LHCN-M2 (cell line): ENCODE measurements at regions not wholly inside any gene's neighbourhood (a gene's known extent, or its start where the extent isn't known, plus 50 kb on each side); places are given as distances from the start of the nearest gene placed in this dataset.
"Not testable (repeated sequence)": the region's sequence is repeated elsewhere in the genome, so short reads cannot be mapped to it uniquely, and the experiment has no call there.

Source experiments
- DNase-seq: peaks from one replicate; pipeline ENCODE4 v3.0.0-alpha.2; 2012; ENCODE audit warnings: low read depth

GRCh38 chr4:24368801-24369200, 215.6 kb downstream of the DHX15 start:
- DNase-seq, result no peak

GRCh38 chr4:24364852-24365251, 219.5 kb downstream of the DHX15 start:
- DNase-seq, result no peak

- no peak for DNase-seq
Observed at GRCh38 chr4:24364249-24364648, 220.1 kb downstream of the DHX15 start.

- no peak for DNase-seq
Observed at GRCh38 chr4:24363751-24364150, 220.6 kb downstream of the DHX15 start.

DNA sequence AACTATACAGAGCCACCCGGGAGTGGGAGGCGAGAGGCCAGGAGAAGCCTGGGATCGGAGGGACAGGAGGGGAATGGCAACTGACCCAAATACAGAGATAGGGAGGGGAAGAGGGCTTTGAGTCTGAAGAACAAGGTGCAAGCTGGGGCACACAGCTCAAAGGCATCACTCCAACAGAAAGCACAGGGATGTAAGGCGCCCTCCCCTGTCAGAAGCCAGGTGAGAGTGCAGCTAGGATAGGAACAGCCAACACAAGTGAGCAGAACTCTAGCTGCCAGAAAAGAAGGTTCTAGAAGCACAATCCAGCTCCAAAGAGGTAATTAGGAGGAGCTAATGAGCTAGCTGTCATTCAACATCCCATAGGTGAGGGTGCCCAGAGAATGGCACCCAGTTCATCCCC, 232.2 kb downstream of the DHX15 start:
- DNase-seq, result no peak

DNA sequence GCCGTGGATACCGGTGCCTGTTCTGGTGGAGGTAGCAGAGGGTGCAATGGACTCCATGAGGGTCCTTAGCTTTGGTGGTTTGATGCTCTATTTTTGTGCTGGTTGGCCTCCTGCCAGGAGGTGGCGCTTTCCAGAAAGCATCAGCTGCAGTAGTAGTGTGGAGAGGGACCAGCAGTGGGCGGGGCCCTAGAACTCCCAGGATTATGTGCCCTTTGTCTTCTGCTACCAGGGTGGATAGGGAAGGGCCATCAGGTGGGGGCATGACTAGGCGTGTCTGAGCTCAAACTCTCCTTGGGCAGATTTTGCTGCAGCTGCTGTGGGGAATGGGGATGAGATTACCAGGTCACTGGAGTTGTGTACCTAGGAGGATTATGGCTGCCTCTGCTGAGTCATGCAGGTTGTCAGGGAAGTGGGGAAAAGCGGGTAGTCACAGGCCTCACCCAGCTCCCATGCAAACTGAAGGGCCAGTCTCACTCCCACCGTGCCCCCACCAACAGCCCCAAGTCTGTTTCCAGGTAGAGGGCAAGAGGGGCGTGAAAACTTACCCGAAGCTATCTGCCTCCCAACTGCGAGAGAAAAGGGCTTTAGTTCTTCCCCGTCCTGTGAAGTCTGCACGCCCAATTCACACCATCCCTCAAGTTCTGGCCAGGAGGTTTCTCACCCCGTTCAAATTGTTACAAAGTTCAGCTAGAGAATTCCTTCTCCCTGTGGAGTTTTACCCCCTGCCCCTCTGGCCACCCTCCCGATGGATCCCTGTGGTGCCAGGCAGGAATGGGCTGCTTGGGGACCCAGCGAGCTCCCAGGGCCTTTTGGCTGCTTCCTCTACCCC, 235.0 kb downstream of the DHX15 start:
- DNase-seq, result not testable (repeated sequence)

GRCh38 chr4:24339260-24339659, 245.1 kb downstream of the DHX15 start:
- DNase-seq, result no peak

GRCh38 chr4:24337451-24338190, 246.7 kb downstream of the DHX15 start:
- DNase-seq, result no peak

DNA sequence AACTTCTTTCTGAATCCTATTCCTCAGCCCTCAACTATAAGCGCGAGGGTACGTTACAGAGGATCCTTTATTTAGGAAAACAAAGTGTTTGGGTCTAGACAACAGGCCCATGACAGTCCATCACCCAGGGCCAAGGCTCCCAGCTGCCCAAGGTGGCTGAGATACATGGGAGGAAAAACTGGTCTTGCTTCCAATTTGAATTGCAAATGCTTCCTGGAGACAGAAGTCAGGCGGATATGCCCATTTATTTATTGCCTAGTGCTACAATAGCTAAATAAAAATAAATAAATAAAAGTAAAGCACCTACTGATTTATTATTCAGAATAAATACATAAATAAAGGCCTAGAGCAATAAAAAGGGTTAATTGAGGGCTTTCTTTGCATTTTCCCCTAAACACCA, 248.7 kb downstream of the DHX15 start:
- no peak for DNase-seq

DNA sequence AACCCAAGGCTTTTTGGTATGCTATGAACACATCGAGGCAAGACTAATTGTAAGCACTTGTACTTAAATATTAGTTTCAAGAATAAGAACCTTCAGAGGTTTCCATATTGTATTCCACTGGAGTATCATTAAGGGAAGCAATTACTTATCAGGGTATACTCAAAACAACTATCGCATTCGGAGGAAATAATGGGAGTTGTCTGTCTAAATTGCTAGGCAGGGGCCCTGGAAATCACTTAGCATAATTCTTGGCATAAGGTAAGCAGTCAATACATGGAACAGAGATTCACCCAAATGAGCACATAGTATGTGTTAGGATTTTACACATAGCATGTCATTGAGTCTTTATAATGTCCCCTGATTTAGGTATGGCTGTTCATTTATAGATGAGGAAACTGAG, 249.4 kb downstream of the DHX15 start:
- DNase-seq, result no peak

- no peak for DNase-seq
Observed at GRCh38 chr4:24330573-24330972, 253.8 kb downstream of the DHX15 start.

DNA sequence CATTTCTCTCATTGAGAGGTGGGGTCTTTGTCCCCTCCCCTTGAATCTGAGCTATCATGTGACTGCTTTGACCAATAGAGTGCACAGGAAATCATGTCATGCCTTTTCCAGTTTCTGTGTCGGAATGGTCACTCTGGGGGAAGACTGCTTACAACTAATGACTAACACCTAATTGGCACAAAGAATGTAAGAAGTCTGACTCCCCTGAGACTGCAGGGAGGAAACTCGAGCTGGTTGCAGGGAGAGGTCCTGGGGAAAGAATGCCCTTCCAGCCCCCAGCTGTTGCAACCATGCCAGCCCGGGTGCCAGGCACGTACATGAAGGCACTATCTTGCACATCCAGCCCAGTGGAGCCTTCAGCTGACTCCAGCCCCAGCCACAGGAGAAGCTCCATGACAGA, 254.2 kb downstream of the DHX15 start:
- DNase-seq, result peak; percentile 84

DNA sequence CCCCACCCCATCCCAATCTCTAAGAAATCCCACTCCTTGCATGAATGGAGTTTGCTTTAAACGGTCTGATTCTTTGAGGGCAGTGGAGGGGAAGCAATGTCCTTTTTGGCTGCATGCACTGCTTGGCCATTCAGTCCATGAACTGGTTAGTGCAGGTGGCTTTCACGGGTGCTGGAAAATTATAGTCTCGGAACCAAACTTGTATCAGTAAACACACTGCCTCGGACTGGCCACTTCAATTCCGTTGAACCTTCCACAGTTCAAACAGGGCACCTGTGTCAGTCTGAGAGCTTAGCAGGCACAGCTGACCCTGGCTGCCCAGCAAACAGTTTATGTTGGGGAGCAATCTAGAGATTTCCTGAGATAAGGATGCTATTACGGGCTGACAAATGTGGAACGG, 255.6 kb downstream of the DHX15 start:
- DNase-seq, result no peak

DNA sequence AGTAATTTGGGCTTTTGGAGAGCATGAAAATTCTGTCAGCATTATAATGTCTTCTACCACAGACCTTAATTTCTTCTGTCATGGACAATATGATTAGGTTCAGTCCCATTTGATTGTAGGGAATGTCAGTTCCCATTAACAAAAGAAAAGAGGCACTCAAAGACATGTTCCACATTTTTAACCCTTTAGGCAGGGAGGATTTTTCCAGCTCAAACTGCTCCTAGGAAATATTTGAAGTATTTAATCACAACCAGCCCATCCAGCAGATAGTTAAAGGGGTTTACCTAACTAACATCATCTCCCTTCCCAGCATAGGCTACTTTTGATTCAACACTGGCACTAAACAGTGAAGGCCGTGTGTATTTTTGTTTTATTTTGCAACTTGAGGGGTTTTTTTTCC, 256.0 kb downstream of the DHX15 start:
- no peak for DNase-seq

GRCh38 chr4:24322995-24323394, 261.4 kb downstream of the DHX15 start:
- DNase-seq, result no peak

DNA sequence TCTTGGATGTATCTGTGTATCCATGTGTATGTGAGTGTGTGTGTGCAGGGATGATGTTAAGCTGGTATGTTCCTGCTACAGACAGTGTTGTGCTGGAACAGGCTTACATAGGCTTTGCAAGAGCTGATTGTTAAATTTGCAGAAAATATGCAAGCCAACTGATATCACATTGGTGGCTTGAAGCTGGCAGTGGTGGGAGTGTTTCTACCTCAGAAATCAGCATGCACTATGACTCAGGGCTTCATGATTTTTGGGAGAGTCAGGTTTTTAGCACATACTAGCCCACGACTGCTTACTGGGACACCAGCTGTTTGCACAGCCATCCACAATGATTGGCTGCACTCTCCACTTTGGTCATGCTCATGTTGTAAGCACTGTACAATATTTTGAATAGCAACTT, 261.8 kb downstream of the DHX15 start:
- DNase-seq, result peak; percentile 64

GRCh38 chr4:24321616-24322015, 262.7 kb downstream of the DHX15 start:
- no peak for DNase-seq

GRCh38 chr4:24321131-24321530, 263.2 kb downstream of the DHX15 start:
- peak; percentile 65 for DNase-seq

GRCh38 chr4:24319387-24319786, 265.0 kb downstream of the DHX15 start:
- no peak for DNase-seq

DNA sequence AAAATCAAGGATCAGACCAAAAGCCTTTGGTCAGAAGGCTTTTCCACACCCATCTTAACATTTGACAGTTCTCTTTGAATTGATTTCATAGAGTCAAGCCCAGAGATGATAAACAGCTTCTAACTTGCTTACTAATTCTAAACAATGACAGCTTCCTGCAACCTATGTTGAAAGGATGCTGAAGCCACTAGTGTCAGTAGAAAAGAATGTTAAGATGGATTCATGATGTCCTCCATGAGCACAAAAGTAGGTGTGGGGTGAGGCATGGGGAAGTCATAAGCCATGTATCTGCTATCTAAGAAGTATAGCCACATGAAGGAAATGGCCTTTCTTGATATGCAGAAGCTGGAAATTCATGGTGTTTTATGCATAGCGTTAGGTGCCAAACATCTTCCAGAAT, 269.3 kb downstream of the DHX15 start:
- no peak for DNase-seq

DNA sequence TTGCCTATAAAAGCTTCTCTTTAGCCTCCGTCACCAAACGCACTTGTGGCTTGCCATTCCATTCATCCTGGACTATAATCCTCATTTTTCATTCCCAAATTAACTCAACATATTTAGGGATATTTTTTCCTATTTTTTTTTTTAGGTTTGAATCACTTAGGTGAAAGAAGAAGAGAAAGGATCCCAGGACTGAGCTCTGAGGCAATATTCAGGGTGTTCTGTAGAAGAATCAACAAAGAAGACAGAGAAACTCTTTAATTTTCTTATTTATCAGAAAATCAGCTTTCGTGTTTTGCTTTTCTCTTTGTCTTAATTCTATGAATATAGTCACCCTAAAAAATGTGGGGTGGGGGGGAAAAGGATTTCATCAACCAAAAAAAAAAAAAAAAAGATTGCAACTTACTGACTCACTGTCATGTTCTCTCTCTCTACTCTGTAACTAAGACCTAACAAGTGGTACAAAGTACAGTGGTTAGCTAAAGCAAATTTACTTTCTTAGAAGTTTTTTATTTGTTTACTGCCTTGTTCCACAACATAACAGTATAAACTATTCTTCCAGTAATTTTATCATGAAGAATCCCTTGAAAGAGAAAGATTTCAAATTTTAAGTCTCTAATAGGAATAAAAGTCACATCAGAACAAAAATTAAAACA, 272.0 kb downstream of the DHX15 start:
- no peak for DNase-seq

DNA sequence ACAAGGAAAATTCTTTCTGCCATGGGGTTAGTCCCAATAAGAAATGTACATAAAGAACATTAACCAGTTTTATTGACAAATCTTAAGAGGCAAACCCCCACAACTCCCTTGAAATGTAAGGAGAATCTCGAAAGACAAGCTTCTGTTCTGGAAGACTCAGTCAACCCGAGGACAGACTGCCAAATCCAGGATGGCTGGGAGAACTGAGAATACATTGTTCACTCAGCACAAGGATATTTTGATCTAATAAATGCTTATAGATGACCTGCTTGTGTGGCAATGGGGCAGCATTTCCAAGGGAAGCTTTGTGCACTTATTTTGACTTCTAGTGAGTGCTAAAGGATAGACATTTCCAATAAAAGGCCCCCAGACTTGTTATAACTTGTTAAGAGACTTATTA, 280.4 kb downstream of the DHX15 start:
- no peak for DNase-seq

DNA sequence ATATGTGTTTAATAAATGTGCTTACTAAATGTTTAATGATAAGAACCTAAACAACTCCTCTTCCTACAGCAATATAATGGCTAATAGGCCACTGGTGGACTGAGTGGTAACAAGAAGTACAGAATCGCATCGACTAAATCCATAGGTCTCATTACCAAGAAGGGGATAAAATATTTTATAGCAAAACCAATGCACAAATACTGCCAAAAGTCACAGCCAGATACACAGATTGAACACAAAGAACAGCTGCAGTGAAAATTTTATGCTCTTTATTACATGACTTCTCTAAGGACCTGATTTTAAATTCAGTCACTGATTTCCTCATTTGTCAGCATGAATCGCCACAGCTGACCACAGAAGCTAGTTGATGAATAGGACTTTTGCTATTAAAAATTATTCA, 285.4 kb downstream of the DHX15 start:
- no peak for DNase-seq
